Right lung (tissue), 2 donors: ENCODE measurements at regions not wholly inside any gene's neighbourhood (a gene's known extent, or its start where the extent isn't known, plus 50 kb on each side); places are given as distances from the start of the nearest gene placed in this dataset.
"Not testable (repeated sequence)": the region's sequence is repeated elsewhere in the genome, so short reads cannot be mapped to it uniquely, and the experiment has no call there.

ENCODE experiments used
- DNase-seq, 2 donors: peaks; one replicate each; pipeline ENCODE4 v3.0.0-alpha.2; 2013

DNA sequence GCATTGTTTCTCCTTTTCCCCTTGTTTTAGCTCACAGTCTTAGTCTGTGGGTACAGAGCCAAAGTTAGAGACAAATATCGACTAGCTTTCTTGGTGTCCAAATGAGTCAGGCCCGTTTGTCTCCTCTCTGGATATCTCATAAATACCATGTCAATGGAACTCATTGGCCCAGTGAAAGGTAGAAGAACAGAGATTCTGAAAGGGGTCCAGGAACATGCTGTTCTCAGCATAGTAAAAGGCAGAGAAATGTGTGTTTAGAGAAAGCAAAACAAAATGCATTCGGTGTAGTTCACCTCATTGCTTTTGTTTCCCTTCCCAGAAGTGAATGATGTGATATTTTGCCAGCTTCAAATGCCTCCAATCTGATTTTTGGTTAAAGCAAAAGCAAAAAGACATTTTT is 238.6 kb upstream of the SLC8A1 start:
- no peak for DNase-seq

DNA sequence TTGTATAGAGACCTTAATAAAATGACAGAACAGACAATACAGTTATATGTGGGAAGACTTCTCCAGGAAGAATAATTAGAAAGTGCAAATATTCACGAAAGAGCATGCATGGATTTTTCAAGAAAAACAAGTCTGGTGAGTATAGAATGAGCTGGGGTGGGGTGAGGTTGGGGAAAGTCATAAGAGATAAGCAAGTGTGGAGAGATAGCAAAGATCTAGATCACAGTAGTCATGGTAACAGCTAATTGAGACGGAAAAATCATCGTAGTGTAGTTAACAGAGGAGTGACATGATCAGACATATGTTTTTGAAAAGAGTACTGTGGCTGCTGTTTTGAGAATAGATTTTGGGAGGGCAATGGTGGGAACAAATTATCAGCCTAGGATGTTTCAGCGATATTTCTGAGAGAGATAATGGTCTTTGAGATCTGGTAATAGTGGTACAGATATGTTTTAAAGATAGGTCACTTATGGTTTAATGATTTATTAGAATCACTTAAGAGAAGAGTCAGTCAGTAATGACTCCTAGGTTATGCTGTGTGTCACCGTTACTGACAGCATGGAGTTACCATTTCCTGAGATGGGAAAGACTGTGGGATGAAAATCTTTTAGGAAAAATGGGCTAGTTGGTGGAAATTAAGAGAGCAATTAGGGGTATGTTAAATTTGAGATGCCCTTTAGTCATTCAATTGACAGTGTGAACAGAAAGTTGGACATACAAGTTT is 248.5 kb upstream of the SLC8A1 start:
- no peak for DNase-seq

DNA sequence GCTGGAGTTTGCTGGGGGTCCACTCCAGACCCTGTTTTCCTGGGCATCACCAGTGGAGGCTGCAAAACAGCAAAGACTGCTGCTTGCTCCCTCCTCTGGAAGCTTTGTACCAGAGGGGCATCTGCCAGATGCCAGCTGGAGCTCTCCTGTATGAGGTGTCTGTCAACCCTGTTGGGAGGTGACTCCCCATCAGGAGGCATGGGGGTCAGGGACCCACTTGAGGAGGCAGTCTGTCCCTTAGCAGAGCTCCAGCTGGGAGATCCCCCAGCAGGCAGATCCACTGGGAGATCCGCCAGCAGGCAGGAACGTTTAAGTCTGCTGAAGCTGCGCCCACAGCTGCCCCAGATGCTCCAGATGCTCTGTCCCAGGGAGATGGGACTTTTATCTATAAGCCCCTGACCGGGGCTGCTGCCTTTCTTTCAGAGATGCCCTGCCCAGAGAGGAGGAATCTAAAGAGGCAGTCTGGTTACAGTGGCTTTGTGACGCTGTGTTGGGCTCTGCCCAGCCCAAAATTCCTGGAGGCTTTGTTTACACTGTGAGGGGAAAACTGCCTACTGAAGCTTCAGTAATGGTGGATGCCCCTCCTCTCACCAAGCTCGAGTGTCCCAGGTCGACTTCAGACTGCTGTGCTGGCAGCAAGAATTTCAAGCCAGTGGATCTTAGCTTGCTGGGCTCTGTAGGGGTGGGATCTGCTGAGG is 260.5 kb upstream of the SLC8A1 start:
- not testable (repeated sequence) for DNase-seq

DNA sequence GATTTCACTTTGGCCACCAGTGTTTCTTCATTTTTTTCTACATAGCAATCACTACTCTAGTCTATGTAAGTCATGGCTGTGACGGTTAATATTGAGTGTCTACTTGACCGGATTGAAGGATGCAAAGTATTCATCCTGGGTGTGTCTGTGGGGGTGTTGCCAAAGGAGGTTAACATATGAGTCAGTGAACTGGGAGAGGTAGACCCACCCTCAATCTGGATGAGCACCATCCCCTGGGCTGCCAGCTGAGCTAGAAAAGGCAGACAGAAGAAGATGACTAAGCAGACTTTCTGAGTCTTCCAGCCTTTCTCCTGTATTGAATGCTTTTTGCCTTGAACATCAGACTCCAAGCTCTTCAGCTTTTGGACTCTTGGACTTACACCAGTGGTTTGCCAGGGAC is 265.0 kb upstream of the SLC8A1 start:
- no peak for DNase-seq

DNA sequence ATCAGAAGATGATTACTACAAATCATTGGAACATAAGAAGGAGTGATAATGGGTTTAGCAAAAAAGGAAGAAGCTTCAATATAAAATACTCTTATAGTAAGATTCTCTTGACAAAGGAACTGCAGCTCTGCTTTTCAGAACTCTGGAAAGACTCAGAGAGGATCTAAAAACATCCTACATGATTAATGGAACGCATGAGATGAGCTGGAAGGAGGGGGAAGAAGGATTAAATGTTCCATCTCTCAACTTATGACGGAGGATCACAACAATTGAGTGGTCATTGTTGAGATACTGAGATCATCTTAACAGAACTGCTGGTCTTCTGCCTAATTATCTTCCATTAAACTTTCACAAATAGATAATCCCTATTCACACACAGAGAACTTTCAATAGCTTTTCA is 267.5 kb upstream of the SLC8A1 start:
- no peak for DNase-seq

DNA sequence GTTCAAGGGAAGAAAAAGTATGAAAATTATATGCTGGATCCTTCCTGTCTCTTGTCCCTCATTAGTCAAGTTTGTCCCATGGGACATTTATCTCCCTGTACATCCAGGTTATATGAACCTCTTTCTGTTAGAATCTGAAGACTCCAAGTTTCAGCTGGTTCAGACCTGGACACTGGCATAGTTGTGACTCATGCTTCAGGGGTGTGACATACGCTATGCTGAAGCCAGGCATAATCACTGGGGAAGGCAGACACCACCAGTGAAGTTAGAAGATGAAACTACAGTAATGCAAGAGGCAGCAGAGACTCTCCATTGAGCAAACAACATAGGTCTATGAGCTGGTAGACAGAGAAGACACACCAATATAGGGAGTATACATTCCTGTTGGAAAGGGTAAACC is 269.7 kb upstream of the SLC8A1 start:
- DNase-seq, result no peak

DNA sequence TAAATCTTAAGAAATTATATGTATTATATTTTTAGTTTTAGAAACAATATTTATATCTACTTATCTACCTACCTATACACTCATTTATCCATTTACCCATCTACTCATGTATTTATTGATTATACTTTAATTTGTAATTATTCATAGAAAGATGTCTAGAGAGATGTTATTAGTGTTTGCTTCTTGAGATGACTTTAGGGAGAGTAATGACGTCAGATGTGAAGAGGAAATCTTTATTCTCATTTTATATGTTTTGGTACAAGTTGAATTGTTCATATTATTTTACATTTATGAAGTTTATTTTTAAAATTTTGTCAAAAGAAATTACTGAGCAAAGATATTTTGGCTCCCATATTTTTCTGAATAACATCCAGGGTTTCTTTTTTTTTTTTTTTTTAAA is 271.3 kb upstream of the SLC8A1 start:
- DNase-seq, result no peak

DNA sequence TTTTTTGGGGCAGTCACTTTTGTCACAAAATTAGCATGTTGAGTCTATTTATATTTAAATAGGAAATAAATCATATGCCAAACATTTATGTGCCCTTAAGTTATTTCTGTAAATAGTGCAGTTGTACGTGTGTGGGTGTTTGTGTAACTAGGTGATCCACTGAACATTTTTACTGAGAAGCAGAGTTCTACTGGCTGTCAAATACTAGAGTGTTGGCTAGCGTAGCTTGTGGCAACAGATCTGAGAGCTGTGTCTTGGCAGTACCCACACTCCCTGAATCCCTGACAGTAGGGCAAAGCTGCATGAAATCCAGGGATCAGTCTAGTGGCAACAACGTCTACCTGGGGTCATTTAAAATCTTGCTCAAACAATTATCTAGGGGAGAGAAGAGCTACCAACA is 273.1 kb upstream of the SLC8A1 start:
- no peak for DNase-seq

DNA sequence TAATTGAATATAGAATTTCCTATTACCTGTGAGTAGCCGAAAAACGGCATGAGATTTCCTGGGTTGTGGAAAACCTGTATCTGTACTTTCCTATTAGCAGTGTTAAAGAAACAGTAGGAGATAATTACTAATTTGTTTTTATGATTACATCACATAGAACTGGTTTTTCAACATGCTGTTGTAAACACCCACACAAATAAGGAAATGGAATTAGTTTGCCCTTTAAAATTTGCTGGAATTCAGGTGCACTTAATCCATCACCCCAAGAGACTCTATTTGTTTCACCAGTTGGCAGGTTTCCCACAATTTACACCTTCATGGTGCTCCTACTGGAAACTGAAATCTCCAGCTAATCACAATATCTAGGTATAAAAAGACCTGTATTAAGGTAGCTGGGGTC is 274.1 kb upstream of the SLC8A1 start:
- DNase-seq, result no peak

DNA sequence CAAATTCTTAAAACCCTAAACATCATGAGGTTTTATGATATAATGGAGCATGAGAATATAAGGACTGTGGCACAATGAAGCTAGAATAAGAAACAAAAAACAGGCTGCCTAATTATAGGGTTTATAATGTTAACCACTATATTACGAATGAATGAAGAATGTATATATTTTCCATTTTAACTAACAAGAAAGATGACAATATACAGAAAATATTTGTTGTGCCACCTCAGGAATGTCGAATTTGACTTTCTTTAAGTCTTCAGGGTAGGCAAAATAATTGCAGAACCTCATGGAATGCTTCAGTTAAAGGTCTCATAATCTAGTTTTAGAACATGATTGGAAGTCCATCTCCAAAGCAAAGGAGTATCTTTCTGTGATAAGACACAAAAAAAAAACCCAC is 282.9 kb upstream of the SLC8A1 start:
- no peak for DNase-seq

DNA sequence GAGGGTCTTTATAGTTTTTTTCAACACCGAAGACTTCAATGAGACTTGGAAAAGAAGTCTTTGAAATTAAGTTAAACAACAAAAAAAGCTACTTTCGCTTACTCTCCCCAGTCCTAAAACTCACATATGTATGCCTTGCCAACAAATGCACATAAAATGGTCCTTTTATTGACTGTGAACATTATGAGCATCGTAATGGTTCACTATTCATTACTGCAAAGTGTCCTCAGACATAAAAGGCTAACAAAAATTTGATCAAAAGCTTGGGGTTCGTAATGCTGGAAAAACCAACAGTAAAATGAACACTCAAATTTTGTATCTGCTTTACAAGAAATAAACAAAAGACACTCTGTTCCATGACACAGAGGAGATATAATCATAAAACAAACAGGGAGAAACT is 285.3 kb upstream of the SLC8A1 start:
- DNase-seq, result no peak

DNA sequence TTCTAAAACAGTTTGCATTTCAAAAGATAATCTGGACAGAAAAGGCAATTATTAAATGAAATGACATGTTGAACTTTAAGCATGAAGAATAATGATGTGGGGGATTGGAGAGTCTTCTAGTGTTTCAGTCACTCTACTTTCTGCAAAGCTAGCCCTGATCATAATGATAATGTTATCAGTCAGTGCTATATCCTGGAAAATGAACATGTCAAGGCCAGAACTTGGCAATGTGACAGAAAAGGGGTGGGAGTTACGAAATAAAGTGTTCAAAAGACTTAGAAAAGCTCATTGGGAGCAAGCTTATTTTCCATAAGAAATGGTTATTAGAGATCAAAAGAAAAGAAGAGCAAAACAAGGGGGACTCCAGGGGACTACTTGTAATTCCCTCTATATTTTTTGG is 288.5 kb upstream of the SLC8A1 start:
- no peak for DNase-seq

DNA sequence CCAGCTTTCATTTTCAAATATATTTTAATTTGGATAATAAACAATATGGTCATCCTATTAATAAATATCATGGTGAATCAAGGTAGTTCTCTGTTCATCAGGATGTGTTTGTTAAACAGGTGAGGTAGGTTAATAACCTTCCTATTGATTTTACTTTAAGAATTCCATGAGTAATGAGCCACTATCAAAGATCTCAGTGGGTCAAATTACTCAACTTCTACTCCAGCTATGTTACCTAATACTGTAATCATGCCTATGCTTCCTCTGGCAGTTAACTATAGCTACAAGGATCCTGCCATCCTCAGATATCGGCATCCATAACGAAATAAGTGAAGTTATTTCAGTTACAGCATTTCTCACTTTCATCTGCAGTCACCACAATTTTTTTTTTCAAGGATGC is 289.6 kb upstream of the SLC8A1 start:
- no peak for DNase-seq

DNA sequence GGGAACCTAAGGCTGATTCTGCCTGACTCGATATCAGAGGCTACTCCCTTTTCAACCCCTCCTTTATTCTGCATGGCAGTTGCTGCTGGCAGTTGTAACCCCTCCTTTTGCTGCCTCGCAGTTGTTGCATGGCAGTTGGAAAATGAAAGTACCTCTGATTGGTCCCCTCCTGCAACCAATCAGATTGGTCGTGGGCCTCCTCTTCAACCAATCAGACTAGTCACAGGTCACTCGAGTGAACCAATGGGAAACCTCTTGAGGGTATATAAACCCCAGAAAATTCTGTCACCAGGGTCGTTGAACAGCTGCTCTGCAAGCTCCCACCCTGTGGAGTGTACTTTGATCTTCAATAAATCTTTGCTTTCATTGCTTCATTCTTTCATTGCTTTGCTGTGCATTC is 294.3 kb upstream of the SLC8A1 start:
- no peak for DNase-seq

DNA sequence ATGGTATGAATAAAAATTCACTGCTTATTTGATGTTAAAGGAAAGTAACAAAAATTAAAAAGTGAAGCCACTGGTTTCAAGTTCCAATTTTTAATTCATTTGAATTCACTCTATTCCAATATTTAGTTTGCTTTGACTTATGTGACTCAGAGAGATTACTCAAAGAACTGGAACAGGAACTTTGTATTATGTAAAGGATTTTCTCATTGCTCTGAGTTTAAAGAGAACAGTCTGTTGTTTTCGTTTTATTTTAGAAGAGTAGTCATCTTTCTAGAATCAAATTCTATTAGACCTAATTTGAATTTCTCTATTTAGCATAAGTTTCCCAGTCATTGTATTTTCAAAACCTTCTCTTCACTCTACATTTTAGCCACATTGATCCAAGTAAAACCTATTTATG is 300.1 kb upstream of the SLC8A1 start:
- no peak for DNase-seq

DNA sequence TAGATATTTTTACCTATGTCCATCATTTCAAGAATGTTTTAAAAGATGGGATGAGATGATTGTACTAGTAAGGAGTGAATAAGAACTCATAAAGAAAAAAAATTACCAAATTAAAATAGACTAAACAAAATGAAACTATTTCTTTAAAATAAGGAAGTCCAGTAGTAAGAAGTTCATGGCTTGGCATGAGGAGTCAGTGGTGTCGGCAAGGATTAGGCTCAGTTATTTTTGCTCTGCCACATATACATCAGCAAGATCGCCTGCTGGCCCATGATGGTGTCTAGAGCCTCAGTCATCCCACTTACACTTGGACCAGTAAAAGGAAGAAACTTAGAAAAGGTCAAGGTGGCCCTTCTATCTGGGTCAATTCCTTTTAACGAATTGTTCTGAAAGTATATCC is 300.9 kb upstream of the SLC8A1 start:
- no peak for DNase-seq

DNA sequence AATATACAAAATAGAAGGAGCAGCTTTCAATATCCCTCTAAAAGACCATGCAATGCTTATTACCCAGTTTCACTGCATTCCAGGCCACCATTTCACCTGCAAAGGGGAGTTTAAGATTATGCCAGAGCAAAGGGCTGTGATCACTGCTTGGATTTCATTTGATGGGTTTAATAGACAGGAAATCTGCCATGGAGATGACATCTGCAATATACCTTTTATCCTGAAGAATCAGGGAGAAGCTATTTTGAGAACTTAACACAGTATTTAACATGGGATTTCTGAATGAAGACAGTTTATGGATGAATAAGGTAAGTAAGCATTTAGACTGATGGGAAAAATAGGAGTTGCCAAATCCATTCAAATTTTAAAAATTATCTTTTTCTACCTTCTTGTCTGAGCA is 303.0 kb upstream of the SLC8A1 start:
- DNase-seq, result no peak

DNA sequence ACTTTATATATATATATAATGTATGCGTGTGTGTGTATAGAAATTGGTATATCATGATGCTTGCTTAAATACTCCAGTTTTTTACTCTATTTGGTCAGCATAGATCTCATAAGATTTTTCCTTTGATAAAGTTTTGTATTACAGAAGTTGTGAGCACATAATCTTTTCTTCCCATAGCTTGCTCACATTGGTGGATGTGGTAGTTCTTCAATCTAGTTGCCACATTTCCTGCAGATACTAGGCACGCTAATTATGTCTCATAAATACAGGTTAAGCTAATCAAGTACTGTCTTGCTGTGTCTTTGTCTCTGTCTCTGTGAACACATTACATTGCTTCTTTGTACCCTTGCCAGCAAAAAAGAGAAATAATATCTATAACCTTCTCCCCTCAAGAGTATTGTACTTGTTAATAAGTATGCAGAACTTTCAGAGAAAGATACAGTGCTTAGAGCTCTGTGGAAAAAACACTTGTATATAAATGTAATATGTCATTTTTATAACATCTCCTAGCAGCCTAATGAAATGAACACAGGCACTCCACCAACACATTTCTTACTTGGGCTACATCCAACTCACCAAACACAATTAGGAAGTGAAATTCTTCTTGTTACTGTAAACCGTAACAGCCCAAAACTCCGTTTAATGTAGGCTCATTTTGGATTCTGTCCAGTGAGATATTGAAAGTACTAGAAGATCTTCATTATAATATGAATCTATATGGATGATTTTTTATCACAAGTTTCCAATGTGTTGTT is 306.7 kb upstream of the SLC8A1 start:
- peak in 1 of 2 donors; percentile 2 for DNase-seq

DNA sequence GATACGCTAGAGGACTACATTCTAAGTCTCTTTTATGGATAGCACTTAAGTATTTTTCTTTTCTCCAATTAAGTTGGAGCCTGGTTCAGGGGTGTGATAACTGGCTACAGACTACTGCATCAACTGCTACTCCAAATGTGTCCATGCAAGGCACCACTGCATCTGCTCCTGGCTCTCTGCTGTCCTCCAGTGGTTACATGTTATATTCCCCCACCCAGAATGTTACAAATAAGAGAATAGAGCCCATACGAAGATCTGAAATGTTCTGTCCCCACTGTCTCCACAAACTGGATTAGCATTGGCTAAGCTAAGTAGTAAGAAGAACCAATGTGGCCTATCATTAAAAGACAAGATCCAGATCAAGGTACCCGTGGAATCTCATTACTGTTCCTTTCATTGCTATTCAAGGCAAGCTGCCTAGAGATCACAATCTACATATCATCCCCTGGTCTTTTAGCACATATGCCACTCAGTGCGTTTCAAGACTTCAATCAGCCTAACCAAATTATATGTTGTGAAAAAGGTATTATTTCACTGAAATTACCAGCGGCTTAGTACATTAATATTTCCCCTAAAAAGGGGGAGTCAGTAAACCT is 308.3 kb upstream of the SLC8A1 start:
- DNase-seq, result no peak

DNA sequence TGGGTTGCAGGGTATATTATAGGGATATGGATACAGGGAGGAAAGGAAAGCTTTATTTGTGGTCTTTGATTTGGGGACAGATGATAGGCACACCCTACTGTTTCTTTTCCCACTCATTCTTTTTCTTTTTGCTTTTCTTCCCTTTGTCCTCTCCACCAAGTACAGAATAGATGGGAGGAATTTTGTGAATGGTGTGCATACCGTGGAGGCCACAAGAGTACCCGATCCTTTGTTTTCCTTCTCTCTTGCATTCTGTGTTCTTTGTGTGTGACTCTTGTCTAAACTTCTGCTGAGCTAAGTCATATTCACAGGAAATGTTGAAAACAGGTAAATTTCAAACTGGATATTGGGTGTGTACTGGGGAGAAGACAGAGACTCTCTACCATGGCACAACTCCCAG is 321.4 kb upstream of the SLC8A1 start:
- no peak for DNase-seq

DNA sequence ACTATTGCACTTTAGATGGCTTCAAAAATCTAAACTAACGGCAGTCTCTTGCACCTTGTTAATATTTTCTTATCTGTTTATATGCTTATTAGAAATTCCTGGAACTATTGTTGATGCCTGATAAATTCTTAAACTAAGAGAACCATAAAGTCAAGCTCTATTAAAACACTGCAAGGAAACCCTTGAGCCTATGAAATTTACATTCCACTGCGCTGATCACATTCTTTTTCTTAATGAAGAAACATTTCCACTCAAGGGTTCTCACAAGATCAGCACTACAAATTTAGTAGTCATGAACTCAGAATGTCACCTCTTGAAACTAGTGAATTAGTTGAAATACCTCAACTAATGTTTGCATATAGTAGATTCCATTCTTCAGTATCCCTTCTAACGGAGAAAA is 331.8 kb upstream of the SLC8A1 start:
- DNase-seq, result no peak

DNA sequence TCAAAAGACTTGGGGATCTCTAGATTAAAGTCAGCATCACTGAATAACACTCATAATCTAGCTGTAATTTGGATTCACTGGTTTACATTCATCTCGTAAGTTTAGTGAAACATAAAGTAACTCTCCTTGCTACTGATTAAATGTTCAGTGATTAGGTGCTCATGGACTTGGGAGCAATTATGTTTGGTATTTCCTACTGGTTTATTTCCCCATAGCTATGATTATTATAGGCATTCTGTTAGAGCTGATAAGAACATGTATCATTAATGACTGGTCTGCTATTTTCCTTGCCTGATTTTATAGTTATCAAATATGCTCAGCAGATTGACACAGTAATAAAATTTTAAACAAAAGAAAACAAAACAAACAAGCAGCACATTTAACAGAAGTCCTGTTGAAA is 334.7 kb upstream of the SLC8A1 start:
- no peak for DNase-seq

DNA sequence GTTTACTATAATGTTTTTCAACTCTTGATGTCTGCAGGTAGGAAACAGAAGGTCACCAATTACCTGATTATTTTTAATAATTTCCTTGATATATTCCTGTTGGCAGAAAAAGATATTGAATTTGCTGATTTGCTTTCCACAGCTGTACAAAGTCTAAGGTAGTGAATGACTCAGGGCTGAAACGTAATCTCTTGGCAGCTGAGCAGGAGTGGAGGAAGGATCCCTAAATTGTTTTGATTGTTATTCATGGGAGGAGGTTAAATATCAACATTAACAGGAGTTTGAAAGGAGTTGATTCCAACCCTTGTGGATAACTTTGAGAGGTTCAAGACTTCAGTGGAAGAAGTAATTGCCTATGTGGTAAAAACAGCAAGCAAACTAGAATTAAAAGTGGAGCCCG is 345.2 kb upstream of the SLC8A1 start:
- no peak for DNase-seq
